Endothelial cell of umbilical vein (primary cell): ENCODE measurements at regions not wholly inside any gene's neighbourhood (a gene's known extent, or its start where the extent isn't known, plus 50 kb on each side); places are given as distances from the start of the nearest gene placed in this dataset.
"Not testable (repeated sequence)": the region's sequence is repeated elsewhere in the genome, so short reads cannot be mapped to it uniquely, and the experiment has no call there.

Experiments used
- BruUV-seq: library from RNA; stranded (reverse); fragments of 400-500 nt; replicated peaks from 2 replicates; lab custom pipeline; 2021; lab: Mats Ljungman, UMichigan
- CTCF ChIA-PET: fragments of 300-600, 350-600 bp; sonication (Branson Sonifier 250); formaldehyde crosslinking; loops from one replicate; lab custom pipeline; 2021; ENCODE audit warnings: antibody characterized with exemption, inconsistent platforms; lab: Charles Lee
- POLR2A ChIA-PET: fragments of 300-600, 350-600 bp; sonication (Branson Sonifier 250); formaldehyde crosslinking; loops from one replicate; lab custom pipeline; 2021; ENCODE audit warnings: antibody characterized with exemption, inconsistent platforms; lab: Charles Lee
- DNase-seq: peaks from one replicate; pipeline ENCODE4 v3.0.0-alpha.2; 2011; ENCODE audit warnings: low read depth, low spot score
- FAIRE-seq: peaks from 2 replicates; lab custom pipeline; 2011; peaks lifted over from hg19 to GRCh38; lab: Jason Lieb, UNC
- H2AFZ ChIP-seq: 2 replicates; pipeline ENCODE4 v1.6.0; 2012; ENCODE audit warnings: low read depth, low read length, control low read depth, inconsistent platforms
- H3K27ac ChIP-seq: 2 replicates; pipeline ENCODE4 v1.5.1; 2011; ENCODE audit warnings: low read depth, mild to moderate bottlenecking, control low read depth, low read length, moderate library complexity; ENCODE audit not compliant: insufficient read depth
- H3K27me3 ChIP-seq, 2 experiments: 2 replicates each; pipeline versions ENCODE4 v1.6.0 to v1.6.1; 2011; ENCODE audit warnings: low read length in 2 of 2, mixed read lengths in 1 of 2; ENCODE audit not compliant: control insufficient read depth in 2 of 2, insufficient read depth in 2 of 2
- H3K36me3 ChIP-seq, 2 experiments: 2 replicates in 1 of 2; 3 replicates in 1 of 2; pipeline ENCODE4 v1.5.1; 2011; ENCODE audit warnings: low read length in 2 of 2, mild to moderate bottlenecking in 1 of 2, moderate library complexity in 1 of 2; ENCODE audit not compliant: control insufficient read depth in 2 of 2, insufficient read depth in 2 of 2; ENCODE audit errors: extremely low read depth in 1 of 2
- H3K4me1 ChIP-seq: 3 replicates; pipeline ENCODE4 v1.5.1; 2011; ENCODE audit warnings: mild to moderate bottlenecking, low read length; ENCODE audit not compliant: control insufficient read depth, insufficient read depth; ENCODE audit errors: extremely low read depth
- H3K4me2 ChIP-seq: 2 replicates; pipeline ENCODE4 v1.6.1; 2011; ENCODE audit warnings: low read length, control low read depth, mixed read lengths; ENCODE audit not compliant: insufficient read depth
- H3K4me3 ChIP-seq, 3 experiments: fragments of 200-600 bp in 1 of 3; sonication (generic), shearing (Covaris generic) in 1 of 3; replicated peaks in 1 of 3; 2 replicates each; pipeline ENCODE4 v1.5.1; 2011 to 2016; ENCODE audit warnings: control low read depth in 3 of 3, low read length in 3 of 3, mild to moderate bottlenecking in 2 of 3, inconsistent platforms in 1 of 3, low read depth in 1 of 3, moderate library complexity in 1 of 3; ENCODE audit not compliant: insufficient read depth in 1 of 3
- H3K79me2 ChIP-seq: 2 replicates; pipeline ENCODE4 v1.6.0; 2012; ENCODE audit warnings: low read length, inconsistent platforms; ENCODE audit not compliant: control insufficient read depth, insufficient read depth
- H3K9ac ChIP-seq: replicated peaks from 2 replicates; pipeline ENCODE3; 2011; ENCODE audit warnings: low read length, control low read depth; ENCODE audit not compliant: insufficient read depth; ENCODE audit errors: extremely low read depth
- H3K9me1 ChIP-seq: replicated peaks from 3 replicates; pipeline ENCODE4 v1.6.0; 2011; ENCODE audit warnings: mild to moderate bottlenecking, low read length; ENCODE audit not compliant: control insufficient read depth, insufficient read depth; ENCODE audit errors: extremely low read depth
- H3K9me3 ChIP-seq: replicated peaks from 2 replicates; pipeline ENCODE4 v1.5.1; 2012; ENCODE audit warnings: low read length, inconsistent platforms; ENCODE audit not compliant: control insufficient read depth, insufficient read depth
- H4K20me1 ChIP-seq: replicated peaks from 2 replicates; pipeline ENCODE3; 2011; ENCODE audit warnings: mild to moderate bottlenecking, low read length; ENCODE audit not compliant: control insufficient read depth, insufficient read depth; ENCODE audit errors: extremely low read depth
- EZH2 ChIP-seq: IDR thresholded peaks from 2 replicates; pipeline ENCODE4 v1.6.1; 2012; ENCODE audit warnings: borderline replicate concordance, low read depth, mild to moderate bottlenecking, moderate library complexity, low read length, inconsistent platforms; ENCODE audit not compliant: severe bottlenecking
- GATA2 ChIP-seq: IDR thresholded peaks from 2 replicates; pipeline ENCODE4 v1.7.0; 2011; ENCODE audit warnings: low read depth, mild to moderate bottlenecking, moderate library complexity, mixed read lengths, low read length; ENCODE audit not compliant: insufficient read length, insufficient read depth
- JUN ChIP-seq: IDR thresholded peaks from 2 replicates; pipeline ENCODE4 v1.6.1; 2011; ENCODE audit warnings: borderline replicate concordance, low read depth; ENCODE audit not compliant: insufficient read length, insufficient read depth
- MAX ChIP-seq: IDR thresholded peaks from 2 replicates; pipeline ENCODE4 v1.6.1; 2011; ENCODE audit not compliant: insufficient read depth, insufficient read length
- MYC ChIP-seq: IDR thresholded peaks from one replicate; pipeline ENCODE4 v1.6.1; 2011; ENCODE audit warnings: mild to moderate bottlenecking, low read depth, low read length
- POLR2A ChIP-seq: IDR thresholded peaks from 2 replicates; pipeline ENCODE4 v1.6.1; 2012; ENCODE audit warnings: low read depth, mild to moderate bottlenecking, control low read depth, low read length
- dilution Hi-C: fragments of 300-500 bp; cut with MboI; formaldehyde crosslinking; loops from one replicate; pipeline ENCODE4 v1.15.0; 2019; ENCODE audit warnings: low sequenced_read_pairs; ENCODE audit not compliant: extremely low pct_ligation_motif_present
- intact Hi-C: fragments of 100-400 bp; cut with micrococcal nuclease; formaldehyde crosslinking; loops from one replicate; pipeline ENCODE4 v1.10.0; 2022

GRCh38 chrX:729583-730409 lies 99.2 kb downstream of the SHOX start:
- H3K79me2 ChIP-seq: no peaks in the 10 kb centered on the region
- H4K20me1 ChIP-seq: no peaks in the 10 kb centered on the region
- H3K27ac ChIP-seq: no peak overlapping the region
- ChIA-PET POLR2A (no interaction called here), CTCF (no interaction called here)
- FAIRE-seq: no peak
- no peak for DNase-seq
- H3K4me2 ChIP-seq: no peak overlapping the region
- dilution Hi-C loops (no loop called here), intact Hi-C loops (no loop called here)
- TF ChIP-seq MYC (no peak), EZH2 (no peak), MAX (no peak), POLR2A (no peak), JUN (no peak), GATA2 (no peak)
- no TSS peak for BruUV-seq
- no peak overlapping the region for H3K4me3 ChIP-seq
- no peak overlapping the region for H3K9ac ChIP-seq
- H3K9me1 ChIP-seq: no peaks in the 10 kb centered on the region
- H3K36me3 ChIP-seq: no peaks in the 10 kb centered on the region
- no peaks in the 10 kb centered on the region for H3K27me3 ChIP-seq
- H3K4me1 ChIP-seq: no peaks in the 10 kb centered on the region
- no peak overlapping the region for H2AFZ ChIP-seq
- H3K9me3 ChIP-seq: no peaks in the 10 kb centered on the region

- intact Hi-C loops, H3K36me3 ChIP-seq, POLR2A ChIA-PET, CTCF ChIA-PET, H2AFZ ChIP-seq, H3K9me3 ChIP-seq, H3K4me3 ChIP-seq, BruUV-seq, H3K9ac ChIP-seq, FAIRE-seq, H3K4me2 ChIP-seq, H3K4me1 ChIP-seq, H4K20me1 ChIP-seq, H3K27ac ChIP-seq, H3K79me2 ChIP-seq, DNase-seq, dilution Hi-C loops, H3K27me3 ChIP-seq, H3K9me1 ChIP-seq: not testable (repeated sequence)
Observed at GRCh38 chrX:729101-729500, 98.5 kb downstream of the SHOX start.

- H4K20me1 ChIP-seq, H3K9me1 ChIP-seq, H3K27ac ChIP-seq, H3K9ac ChIP-seq, H3K4me2 ChIP-seq, H3K36me3 ChIP-seq, H3K27me3 ChIP-seq, H3K9me3 ChIP-seq, H3K4me1 ChIP-seq, POLR2A ChIA-PET, dilution Hi-C loops, DNase-seq, FAIRE-seq, H3K79me2 ChIP-seq, CTCF ChIA-PET, intact Hi-C loops, BruUV-seq, H2AFZ ChIP-seq, H3K4me3 ChIP-seq: not testable (repeated sequence)
Observed at GRCh38 chrX:728639-729038, 98.0 kb downstream of the SHOX start.
